GM19043 (cell line): ENCODE measurements at regions not wholly inside any gene's neighbourhood (a gene's known extent, or its start where the extent isn't known, plus 50 kb on each side); places are given as distances from the start of the nearest gene placed in this dataset.
"Not testable (repeated sequence)": the region's sequence is repeated elsewhere in the genome, so short reads cannot be mapped to it uniquely, and the experiment has no call there.

Source experiments
- ATAC-seq: cut with Tn5 transposase; IDR thresholded peaks from one replicate; pipeline ENCODE4 v1.9.1; 2021; ENCODE audit warnings: low read depth; ENCODE audit not compliant: unreplicated experiment

GRCh38 chr6:12473494-12473893, 183.3 kb downstream of the EDN1 start:
- ATAC-seq: no peak

- ATAC-seq: no peak
Measured at GRCh38 chr6:12474167-12475140, 184.3 kb downstream of the EDN1 start.

- ATAC-seq: no peak
Measured at GRCh38 chr6:12476484-12476883, 186.3 kb downstream of the EDN1 start.

- ATAC-seq: no peak
Measured at GRCh38 chr6:12477616-12478015, 187.5 kb downstream of the EDN1 start.

- no peak for ATAC-seq
Measured at GRCh38 chr6:12478921-12479320, 188.8 kb downstream of the EDN1 start.

GRCh38 chr6:12479451-12479850, 189.3 kb downstream of the EDN1 start:
- ATAC-seq: no peak

- no peak for ATAC-seq
Measured at GRCh38 chr6:12479881-12480280, 189.7 kb downstream of the EDN1 start.

- no peak for ATAC-seq
Measured at GRCh38 chr6:12480379-12480778, 190.2 kb downstream of the EDN1 start.

- no peak for ATAC-seq
Measured at GRCh38 chr6:12481292-12481691, 191.1 kb downstream of the EDN1 start.

- no peak for ATAC-seq
Measured at GRCh38 chr6:12481850-12482249, 191.7 kb downstream of the EDN1 start.

GRCh38 chr6:12482386-12483375, 192.5 kb downstream of the EDN1 start:
- no peak for ATAC-seq

GRCh38 chr6:12483712-12484111, 193.6 kb downstream of the EDN1 start:
- peak; percentile 75 for ATAC-seq

- ATAC-seq: no peak
Measured at GRCh38 chr6:12484519-12484918, 194.4 kb downstream of the EDN1 start.

- no peak for ATAC-seq
Measured at GRCh38 chr6:12485226-12485764, 195.1 kb downstream of the EDN1 start.

GRCh38 chr6:12485837-12486236, 195.7 kb downstream of the EDN1 start:
- ATAC-seq: no peak

GRCh38 chr6:12490351-12490903, 200.3 kb downstream of the EDN1 start:
- ATAC-seq: no peak

GRCh38 chr6:12490904-12491571, 200.9 kb downstream of the EDN1 start:
- ATAC-seq: no peak

- not testable (repeated sequence) for ATAC-seq
Measured at GRCh38 chr6:12492929-12493328, 202.8 kb downstream of the EDN1 start.

GRCh38 chr6:12493446-12493845, 203.3 kb downstream of the EDN1 start:
- no peak for ATAC-seq

GRCh38 chr6:12494161-12494560, 204.0 kb downstream of the EDN1 start:
- no peak for ATAC-seq
